SK-N-SH treated with all-trans-retinoic acid at 6 μM for 48 hours (cell line): ENCODE measurements at regions not wholly inside any gene's neighbourhood (a gene's known extent, or its start where the extent isn't known, plus 50 kb on each side); places are given as distances from the start of the nearest gene placed in this dataset.

Source experiments
- ATAC-seq: fragments of 200-7000 bp; cut with Tn5 transposase; 3 replicates; pipeline ENCODE4 v1.9.1; 2020; ENCODE audit warnings: mild to moderate bottlenecking, moderate library complexity
- ARNTL ChIP-seq: fragments of 450-650 bp; formaldehyde crosslinking; IDR thresholded peaks from 2 replicates; pipeline ENCODE4 v1.5.0; 2020; ENCODE audit warnings: low read depth, mild to moderate bottlenecking, moderate library complexity, borderline replicate concordance
- BACH2 ChIP-seq: fragments of 250-450 bp; sonication (Bioruptor Pico); IDR thresholded peaks from 2 replicates; pipeline ENCODE4 v1.9.0; 2021; ENCODE audit warnings: mild to moderate bottlenecking, borderline replicate concordance
- CSDC2 ChIP-seq: fragments of 250-450 bp; sonication (Bioruptor Pico); IDR thresholded peaks from 2 replicates; pipeline ENCODE4 v1.5.0; 2020; ENCODE audit warnings: mild to moderate bottlenecking, moderate library complexity
- ESRRG ChIP-seq: fragments of 250-450 bp; sonication (Bioruptor Pico); IDR thresholded peaks from 2 replicates; pipeline ENCODE4 v1.6.1; 2021; ENCODE audit warnings: mild to moderate bottlenecking
- GLIS3 ChIP-seq: fragments of 250-450 bp; sonication (Bioruptor Pico); IDR thresholded peaks from 2 replicates; pipeline ENCODE4 v1.5.0; 2020; ENCODE audit warnings: mild to moderate bottlenecking, moderate library complexity
- ISL1 ChIP-seq: fragments of 250-450 bp; sonication (Bioruptor Pico); IDR thresholded peaks from 2 replicates; pipeline ENCODE4 v2.1.2; 2022; ENCODE audit warnings: mild to moderate bottlenecking, moderate library complexity
- OSR1 ChIP-seq: fragments of 250-450 bp; sonication (Bioruptor Pico); IDR thresholded peaks from 2 replicates; pipeline ENCODE4 v1.8.0; 2022; ENCODE audit warnings: moderate library complexity, mild to moderate bottlenecking, inconsistent platforms
- PPARA ChIP-seq: fragments of 250-450 bp; sonication (Bioruptor Pico); IDR thresholded peaks from 2 replicates; pipeline ENCODE4 v1.5.0; 2020; ENCODE audit warnings: mild to moderate bottlenecking, borderline replicate concordance
- RARB ChIP-seq: fragments of 250-450 bp; sonication (Bioruptor Pico); IDR thresholded peaks from 2 replicates; pipeline ENCODE4 v1.8.0; 2021; ENCODE audit warnings: mild to moderate bottlenecking, moderate library complexity
- SNAI2 ChIP-seq: fragments of 250-450 bp; sonication (Bioruptor Pico); IDR thresholded peaks from 2 replicates; pipeline ENCODE4 v1.5.0; 2020; ENCODE audit warnings: mild to moderate bottlenecking, moderate library complexity
- TCF4 ChIP-seq: fragments of 250-450 bp; sonication (Bioruptor Pico); IDR thresholded peaks from 2 replicates; pipeline ENCODE4 v1.8.0; 2021; ENCODE audit warnings: mild to moderate bottlenecking, moderate library complexity, borderline replicate concordance
- TOX ChIP-seq: fragments of 250-450 bp; sonication (Bioruptor Pico); IDR thresholded peaks from 2 replicates; pipeline ENCODE4 v1.8.0; 2021; ENCODE audit warnings: mild to moderate bottlenecking, moderate library complexity, borderline replicate concordance
- ZC3H10 ChIP-seq: fragments of 250-450 bp; sonication (Bioruptor Pico); IDR thresholded peaks from 2 replicates; pipeline ENCODE4 v1.5.1; 2021; ENCODE audit warnings: mild to moderate bottlenecking, moderate library complexity
- ZFP3 ChIP-seq: fragments of 250-450 bp; sonication (Bioruptor Pico); IDR thresholded peaks from 2 replicates; pipeline ENCODE4 v1.5.0; 2020; ENCODE audit warnings: mild to moderate bottlenecking, moderate library complexity
- ZFP30 ChIP-seq: fragments of 450-650 bp; formaldehyde crosslinking; IDR thresholded peaks from 2 replicates; pipeline ENCODE4 v1.5.0; 2022; ENCODE audit warnings: mild to moderate bottlenecking, moderate library complexity
- ZNF70 ChIP-seq: fragments of 450-650 bp; formaldehyde crosslinking; IDR thresholded peaks from 2 replicates; pipeline ENCODE4 v1.5.0; 2020; ENCODE audit warnings: mild to moderate bottlenecking, moderate library complexity
- ZNF8 ChIP-seq: fragments of 450-650 bp; formaldehyde crosslinking; IDR thresholded peaks from 2 replicates; pipeline ENCODE4 v1.5.0; 2020; ENCODE audit warnings: mild to moderate bottlenecking, moderate library complexity
- TF ChIP-seq, protein P1 (sequence below): fragments of 250-450 bp; sonication (Bioruptor Pico); IDR thresholded peaks from 2 replicates; pipeline ENCODE4 v1.8.0; 2021; ENCODE audit warnings: low read depth, mild to moderate bottlenecking, moderate library complexity, borderline replicate concordance
- TF ChIP-seq, protein P2 (sequence below): fragments of 250-450 bp; sonication (Bioruptor Pico); IDR thresholded peaks from 2 replicates; pipeline ENCODE4 v1.5.0; 2020; ENCODE audit warnings: mild to moderate bottlenecking, moderate library complexity
- TF ChIP-seq, protein P3 (sequence below): fragments of 250-450 bp; sonication (Bioruptor Pico); IDR thresholded peaks from 2 replicates; pipeline ENCODE4 v1.8.0; 2020; ENCODE audit warnings: mild to moderate bottlenecking, moderate library complexity, borderline replicate concordance
- TF ChIP-seq, protein P4 (sequence below): fragments of 250-450 bp; sonication (Bioruptor Pico); IDR thresholded peaks from 2 replicates; pipeline ENCODE4 v1.5.1; 2021; ENCODE audit warnings: mild to moderate bottlenecking, moderate library complexity
- TF ChIP-seq, protein P5 (sequence below): fragments of 250-450 bp; sonication (Bioruptor Pico); IDR thresholded peaks from 2 replicates; pipeline ENCODE4 v1.5.1; 2020; ENCODE audit warnings: low read depth, mild to moderate bottlenecking, moderate library complexity

DNA sequence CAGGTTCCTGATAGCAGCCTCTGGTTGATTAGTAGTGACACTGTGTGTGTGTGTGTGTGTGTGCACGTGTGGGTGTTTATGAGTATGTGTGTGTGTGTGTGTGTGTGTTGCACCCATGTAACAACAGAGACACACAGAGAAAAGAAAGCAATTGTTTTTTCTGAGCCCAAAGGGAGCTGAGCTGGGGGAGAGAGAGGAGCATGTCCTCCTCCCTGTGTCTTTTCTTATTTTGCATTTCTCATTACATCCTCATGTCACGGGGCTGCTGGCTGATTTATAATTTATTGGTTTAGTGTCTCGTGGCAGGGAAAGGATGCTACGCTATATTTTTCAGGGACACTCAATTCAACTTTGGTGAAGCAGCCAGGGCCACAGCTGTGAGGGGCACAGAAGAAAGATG is 511.4 kb downstream of the BCOR start:
- ATAC-seq = no peak
- TF ChIP-seq RARB (CRISPR knock-in tag) (no peak), BACH2 (CRISPR knock-in tag) (no peak), ARNTL (CRISPR knock-in tag) (no peak), SNAI2 (CRISPR knock-in tag) (no peak), CSDC2 (no peak), ZFP3 (CRISPR knock-in tag) (no peak), ZC3H10 (CRISPR knock-in tag) (no peak)
- TF ChIP-seq, protein P1, sequence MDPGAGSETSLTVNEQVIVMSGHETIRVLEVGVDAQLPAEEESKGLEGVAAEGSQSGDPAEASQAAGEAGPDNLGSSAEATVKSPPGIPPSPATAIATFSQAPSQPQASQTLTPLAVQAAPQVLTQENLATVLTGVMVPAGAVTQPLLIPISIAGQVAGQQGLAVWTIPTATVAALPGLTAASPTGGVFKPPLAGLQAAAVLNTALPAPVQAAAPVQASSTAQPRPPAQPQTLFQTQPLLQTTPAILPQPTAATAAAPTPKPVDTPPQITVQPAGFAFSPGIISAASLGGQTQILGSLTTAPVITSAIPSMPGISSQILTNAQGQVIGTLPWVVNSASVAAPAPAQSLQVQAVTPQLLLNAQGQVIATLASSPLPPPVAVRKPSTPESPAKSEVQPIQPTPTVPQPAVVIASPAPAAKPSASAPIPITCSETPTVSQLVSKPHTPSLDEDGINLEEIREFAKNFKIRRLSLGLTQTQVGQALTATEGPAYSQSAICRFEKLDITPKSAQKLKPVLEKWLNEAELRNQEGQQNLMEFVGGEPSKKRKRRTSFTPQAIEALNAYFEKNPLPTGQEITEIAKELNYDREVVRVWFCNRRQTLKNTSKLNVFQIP = no peak
- TF ChIP-seq, protein P2, sequence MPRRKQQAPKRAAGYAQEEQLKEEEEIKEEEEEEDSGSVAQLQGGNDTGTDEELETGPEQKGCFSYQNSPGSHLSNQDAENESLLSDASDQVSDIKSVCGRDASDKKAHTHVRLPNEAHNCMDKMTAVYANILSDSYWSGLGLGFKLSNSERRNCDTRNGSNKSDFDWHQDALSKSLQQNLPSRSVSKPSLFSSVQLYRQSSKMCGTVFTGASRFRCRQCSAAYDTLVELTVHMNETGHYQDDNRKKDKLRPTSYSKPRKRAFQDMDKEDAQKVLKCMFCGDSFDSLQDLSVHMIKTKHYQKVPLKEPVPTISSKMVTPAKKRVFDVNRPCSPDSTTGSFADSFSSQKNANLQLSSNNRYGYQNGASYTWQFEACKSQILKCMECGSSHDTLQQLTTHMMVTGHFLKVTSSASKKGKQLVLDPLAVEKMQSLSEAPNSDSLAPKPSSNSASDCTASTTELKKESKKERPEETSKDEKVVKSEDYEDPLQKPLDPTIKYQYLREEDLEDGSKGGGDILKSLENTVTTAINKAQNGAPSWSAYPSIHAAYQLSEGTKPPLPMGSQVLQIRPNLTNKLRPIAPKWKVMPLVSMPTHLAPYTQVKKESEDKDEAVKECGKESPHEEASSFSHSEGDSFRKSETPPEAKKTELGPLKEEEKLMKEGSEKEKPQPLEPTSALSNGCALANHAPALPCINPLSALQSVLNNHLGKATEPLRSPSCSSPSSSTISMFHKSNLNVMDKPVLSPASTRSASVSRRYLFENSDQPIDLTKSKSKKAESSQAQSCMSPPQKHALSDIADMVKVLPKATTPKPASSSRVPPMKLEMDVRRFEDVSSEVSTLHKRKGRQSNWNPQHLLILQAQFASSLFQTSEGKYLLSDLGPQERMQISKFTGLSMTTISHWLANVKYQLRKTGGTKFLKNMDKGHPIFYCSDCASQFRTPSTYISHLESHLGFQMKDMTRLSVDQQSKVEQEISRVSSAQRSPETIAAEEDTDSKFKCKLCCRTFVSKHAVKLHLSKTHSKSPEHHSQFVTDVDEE (CRISPR knock-in tag) = no peak

DNA sequence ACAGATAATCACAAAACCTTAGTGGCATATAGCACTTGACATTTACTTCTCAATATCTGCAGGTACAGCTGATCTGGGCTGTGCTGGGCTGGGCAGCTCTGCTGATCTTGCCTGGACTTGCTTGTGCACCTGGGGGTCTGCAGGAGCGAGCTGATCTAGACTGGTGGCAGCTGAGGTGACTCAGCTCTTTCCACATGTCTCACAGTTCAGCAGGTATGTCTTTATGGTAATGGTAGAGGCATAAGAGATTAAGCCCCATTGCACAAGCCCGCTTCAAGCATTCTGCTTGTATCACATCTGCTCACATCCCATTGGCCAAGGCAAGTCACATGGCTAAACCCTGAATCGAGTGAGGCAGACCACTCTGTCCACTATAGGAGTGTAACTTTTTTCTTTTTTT is 506.7 kb downstream of the BCOR start:
- TF ChIP-seq CSDC2 (no peak), ARNTL (CRISPR knock-in tag) (no peak), ISL1 (CRISPR knock-in tag) (no peak), RARB (CRISPR knock-in tag) (no peak), PPARA (CRISPR knock-in tag) (no peak), GLIS3 (CRISPR knock-in tag) (no peak), TCF4 (CRISPR knock-in tag) (no peak), ZFP3 (CRISPR knock-in tag) (no peak), ZNF70 (CRISPR knock-in tag) (no peak), OSR1 (CRISPR knock-in tag) (no peak), SNAI2 (CRISPR knock-in tag) (no peak)
- no peak for ATAC-seq

DNA sequence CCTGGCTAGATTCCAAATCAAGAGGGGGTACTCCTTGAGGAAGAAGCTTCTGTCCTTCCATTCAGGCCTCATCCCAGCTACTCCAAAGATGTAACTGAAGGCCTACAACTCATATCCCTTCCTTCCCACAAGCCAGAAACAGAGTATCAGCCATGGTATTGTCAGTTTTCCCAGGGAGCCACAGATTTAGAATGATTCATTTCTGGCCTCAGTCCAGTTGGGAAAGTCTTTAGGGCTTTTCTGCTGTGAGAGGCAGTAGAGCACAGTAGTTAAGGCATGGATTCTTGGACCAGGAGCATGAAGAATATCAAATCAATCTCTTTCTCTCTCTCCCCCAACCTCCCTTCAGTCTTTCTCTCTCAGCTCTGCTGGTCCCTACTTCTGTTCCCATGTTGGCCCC is 505.0 kb downstream of the BCOR start:
- TF ChIP-seq ZFP3 (CRISPR knock-in tag) = no peak
- TF ChIP-seq TCF4 (CRISPR knock-in tag) = no peak
- TF ChIP-seq PPARA (CRISPR knock-in tag) = no peak
- no peak for TF ChIP-seq ARNTL (CRISPR knock-in tag)
- no peak for TF ChIP-seq TOX (CRISPR knock-in tag)
- TF ChIP-seq ZNF8 (CRISPR knock-in tag) = no peak
- TF ChIP-seq ZFP30 (CRISPR knock-in tag) = no peak
- TF ChIP-seq, protein P3, sequence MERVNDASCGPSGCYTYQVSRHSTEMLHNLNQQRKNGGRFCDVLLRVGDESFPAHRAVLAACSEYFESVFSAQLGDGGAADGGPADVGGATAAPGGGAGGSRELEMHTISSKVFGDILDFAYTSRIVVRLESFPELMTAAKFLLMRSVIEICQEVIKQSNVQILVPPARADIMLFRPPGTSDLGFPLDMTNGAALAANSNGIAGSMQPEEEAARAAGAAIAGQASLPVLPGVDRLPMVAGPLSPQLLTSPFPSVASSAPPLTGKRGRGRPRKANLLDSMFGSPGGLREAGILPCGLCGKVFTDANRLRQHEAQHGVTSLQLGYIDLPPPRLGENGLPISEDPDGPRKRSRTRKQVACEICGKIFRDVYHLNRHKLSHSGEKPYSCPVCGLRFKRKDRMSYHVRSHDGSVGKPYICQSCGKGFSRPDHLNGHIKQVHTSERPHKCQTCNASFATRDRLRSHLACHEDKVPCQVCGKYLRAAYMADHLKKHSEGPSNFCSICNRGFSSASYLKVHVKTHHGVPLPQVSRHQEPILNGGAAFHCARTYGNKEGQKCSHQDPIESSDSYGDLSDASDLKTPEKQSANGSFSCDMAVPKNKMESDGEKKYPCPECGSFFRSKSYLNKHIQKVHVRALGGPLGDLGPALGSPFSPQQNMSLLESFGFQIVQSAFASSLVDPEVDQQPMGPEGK = no peak
- TF ChIP-seq ISL1 (CRISPR knock-in tag) = no peak
- no peak for TF ChIP-seq ZC3H10 (CRISPR knock-in tag)
- TF ChIP-seq, protein P4, sequence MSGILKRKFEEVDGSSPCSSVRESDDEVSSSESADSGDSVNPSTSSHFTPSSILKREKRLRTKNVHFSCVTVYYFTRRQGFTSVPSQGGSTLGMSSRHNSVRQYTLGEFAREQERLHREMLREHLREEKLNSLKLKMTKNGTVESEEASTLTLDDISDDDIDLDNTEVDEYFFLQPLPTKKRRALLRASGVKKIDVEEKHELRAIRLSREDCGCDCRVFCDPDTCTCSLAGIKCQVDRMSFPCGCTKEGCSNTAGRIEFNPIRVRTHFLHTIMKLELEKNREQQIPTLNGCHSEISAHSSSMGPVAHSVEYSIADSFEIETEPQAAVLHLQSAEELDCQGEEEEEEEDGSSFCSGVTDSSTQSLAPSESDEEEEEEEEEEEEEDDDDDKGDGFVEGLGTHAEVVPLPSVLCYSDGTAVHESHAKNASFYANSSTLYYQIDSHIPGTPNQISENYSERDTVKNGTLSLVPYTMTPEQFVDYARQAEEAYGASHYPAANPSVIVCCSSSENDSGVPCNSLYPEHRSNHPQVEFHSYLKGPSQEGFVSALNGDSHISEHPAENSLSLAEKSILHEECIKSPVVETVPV (CRISPR knock-in tag) = no peak
- TF ChIP-seq ESRRG (CRISPR knock-in tag) = no peak
- no peak for TF ChIP-seq OSR1 (CRISPR knock-in tag)
- no peak for TF ChIP-seq CSDC2
- TF ChIP-seq SNAI2 (CRISPR knock-in tag) = no peak
- TF ChIP-seq BACH2 (CRISPR knock-in tag) = no peak
- TF ChIP-seq, protein P5, sequence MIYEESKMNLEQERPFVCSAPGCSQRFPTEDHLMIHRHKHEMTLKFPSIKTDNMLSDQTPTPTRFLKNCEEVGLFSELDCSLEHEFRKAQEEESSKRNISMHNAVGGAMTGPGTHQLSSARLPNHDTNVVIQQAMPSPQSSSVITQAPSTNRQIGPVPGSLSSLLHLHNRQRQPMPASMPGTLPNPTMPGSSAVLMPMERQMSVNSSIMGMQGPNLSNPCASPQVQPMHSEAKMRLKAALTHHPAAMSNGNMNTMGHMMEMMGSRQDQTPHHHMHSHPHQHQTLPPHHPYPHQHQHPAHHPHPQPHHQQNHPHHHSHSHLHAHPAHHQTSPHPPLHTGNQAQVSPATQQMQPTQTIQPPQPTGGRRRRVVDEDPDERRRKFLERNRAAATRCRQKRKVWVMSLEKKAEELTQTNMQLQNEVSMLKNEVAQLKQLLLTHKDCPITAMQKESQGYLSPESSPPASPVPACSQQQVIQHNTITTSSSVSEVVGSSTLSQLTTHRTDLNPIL (CRISPR knock-in tag) = no peak

More for the DNA sequence above, 505.0 kb downstream of the BCOR start:
- ATAC-seq = no peak
